ENCODE measurements at regions not wholly inside any gene's neighbourhood (a gene's known extent, or its start where the extent isn't known, plus 50 kb on each side); places are given as distances from the start of the nearest gene placed in this dataset.

- TF ChIP-seq YY1 (IDR thresholded peaks at IDR 0.05) (no peak), CTCF (IDR thresholded peaks at IDR 0.05; ENCODE audit: low read depth, low read length, missing input control) (no peak), JUND (IDR thresholded peaks at IDR 0.05) (no peak), FOXA1 (IDR thresholded peaks at IDR 0.05) (no peak), GABPA (IDR thresholded peaks at IDR 0.05 in 1 of 2, conservative IDR thresholded peaks at IDR 0.05 in 1 of 2) (no peak), EGR1 (IDR thresholded peaks at IDR 0.05; ENCODE audit: low read depth in 2 of 2) (no peak), ATF3 (IDR thresholded peaks at IDR 0.05) (no peak), TAF1 (conservative IDR thresholded peaks at IDR 0.05) (no peak), HNF4A (conservative IDR thresholded peaks at IDR 0.05) (no peak), NR2F2 (IDR thresholded peaks at IDR 0.05) (no peak), RAD21 (IDR thresholded peaks at IDR 0.05) (no peak), ZBTB33 (IDR thresholded peaks at IDR 0.05) (no peak)
Measured at GRCh38 chr2:151048331-151049054, 213.2 kb downstream of the RBM43 start.

Measured in liver (tissue), 3 donors.